GM18868 (cell line): ENCODE measurements at regions not wholly inside any gene's neighbourhood (a gene's known extent, or its start where the extent isn't known, plus 50 kb on each side); places are given as distances from the start of the nearest gene placed in this dataset.

ENCODE experiments used
- ATAC-seq: cut with Tn5 transposase; IDR thresholded peaks from one replicate; pipeline ENCODE4 v1.9.1; 2021; ENCODE audit warnings: mild to moderate bottlenecking, moderate library complexity; ENCODE audit not compliant: unreplicated experiment

DNA sequence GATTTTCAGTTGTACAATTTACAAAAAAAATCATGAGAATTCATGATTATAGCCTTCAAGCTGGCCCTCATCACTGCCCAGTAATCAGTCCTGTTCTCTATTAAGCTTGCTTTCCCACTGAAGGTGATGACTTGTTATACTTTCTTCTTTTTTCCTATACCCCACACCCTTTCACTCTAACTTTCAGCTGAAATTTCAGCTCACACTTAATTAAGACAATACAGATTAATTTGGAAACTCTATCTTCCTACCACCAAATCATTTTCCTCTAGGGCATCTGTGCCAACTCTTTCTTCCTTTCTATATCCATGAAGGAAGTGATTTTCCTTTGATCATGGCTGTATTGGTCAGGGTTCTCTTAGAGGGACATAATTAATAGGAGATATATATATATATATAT is 449.9 kb downstream of the CD109 start:
- ATAC-seq = no peak

DNA sequence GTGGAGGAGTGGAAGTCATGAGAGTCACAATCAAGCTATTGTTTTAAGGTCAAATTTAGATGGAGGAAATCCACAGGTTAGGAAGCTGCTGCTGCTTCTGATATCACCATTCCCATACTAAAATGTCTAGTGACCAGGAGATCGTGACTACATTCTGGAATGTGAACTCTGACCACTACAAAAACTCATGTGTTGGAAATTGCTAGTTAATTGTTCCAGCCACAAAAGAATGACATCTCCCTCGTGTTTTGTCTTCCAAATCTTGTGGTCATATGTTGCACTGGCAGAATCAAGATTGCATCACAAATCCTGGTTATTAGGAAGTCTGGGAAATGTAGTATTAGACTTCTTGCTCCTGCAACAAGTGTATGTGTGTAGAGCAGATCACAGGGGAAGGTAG is 441.9 kb downstream of the CD109 start:
- ATAC-seq = no peak

GRCh38 chr6:74134327-74134726 is 438.3 kb downstream of the CD109 start:
- ATAC-seq = no peak

DNA sequence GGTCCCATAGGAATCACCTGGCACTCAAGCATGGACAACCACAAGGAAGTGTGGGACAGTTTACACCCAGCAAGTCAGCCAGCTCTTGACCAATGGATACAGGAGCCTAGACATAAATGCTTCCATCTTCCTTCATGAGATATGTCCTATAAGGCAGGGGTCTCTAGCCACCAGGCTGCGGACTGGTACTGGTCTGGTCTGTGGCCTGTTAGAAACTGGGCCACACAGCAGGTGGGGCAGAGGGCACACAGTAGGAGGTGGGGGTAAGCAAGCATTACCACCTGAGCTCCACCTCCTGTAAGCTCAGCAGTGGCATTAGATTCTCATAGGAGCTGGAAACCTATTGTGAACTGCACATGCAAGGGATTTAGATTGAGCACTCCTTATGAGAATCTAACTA is 437.1 kb downstream of the CD109 start:
- no peak for ATAC-seq

- no peak for ATAC-seq
Measured at GRCh38 chr6:74130641-74131040, 434.6 kb downstream of the CD109 start.

GRCh38 chr6:74128536-74128935 is 432.5 kb downstream of the CD109 start:
- ATAC-seq = no peak

DNA sequence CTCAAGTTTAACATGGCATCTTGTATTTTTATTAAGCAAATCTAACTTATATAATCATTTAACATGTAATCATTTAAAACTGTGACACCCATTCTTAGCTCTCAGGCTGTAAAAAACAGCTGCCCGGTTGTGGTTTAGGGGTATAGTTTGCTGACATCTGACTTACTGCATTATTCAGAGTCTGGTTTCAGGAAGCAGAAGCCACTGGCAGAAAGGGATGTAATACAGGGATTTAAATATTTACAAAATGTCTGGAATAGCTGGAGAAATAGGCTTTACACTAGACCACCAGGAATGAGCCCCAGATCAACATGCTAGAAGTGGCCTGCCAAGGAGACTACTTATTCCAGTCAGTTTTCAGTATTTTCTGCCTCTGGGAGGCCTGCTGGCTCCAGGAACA is 421.1 kb downstream of the CD109 start:
- ATAC-seq = no peak

DNA sequence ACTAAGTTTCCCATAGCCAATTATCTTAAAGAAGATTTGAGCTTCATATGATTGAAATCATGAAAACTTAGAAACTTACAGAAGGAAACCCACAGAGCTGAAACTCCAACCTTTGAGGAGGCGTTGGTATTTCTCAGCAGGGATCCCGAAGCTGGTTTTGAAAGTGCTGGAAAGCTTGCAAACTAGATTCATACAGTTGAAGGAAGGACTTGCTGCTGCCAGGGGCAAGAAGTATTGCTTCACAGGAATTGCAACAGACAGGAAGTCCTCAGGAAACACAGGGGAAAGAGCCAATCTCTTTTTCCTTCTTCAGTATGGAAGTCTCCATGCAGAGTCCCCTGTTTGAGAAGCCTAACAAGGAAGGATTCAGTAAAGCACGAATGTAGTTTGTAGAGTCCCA is 419.7 kb downstream of the CD109 start:
- ATAC-seq = no peak

- ATAC-seq = no peak
Measured at GRCh38 chr6:74114428-74114827, 418.4 kb downstream of the CD109 start.

GRCh38 chr6:74113901-74114300 is 417.9 kb downstream of the CD109 start:
- no peak for ATAC-seq

- no peak for ATAC-seq
Measured at GRCh38 chr6:74103417-74103816, 407.4 kb downstream of the CD109 start.

DNA sequence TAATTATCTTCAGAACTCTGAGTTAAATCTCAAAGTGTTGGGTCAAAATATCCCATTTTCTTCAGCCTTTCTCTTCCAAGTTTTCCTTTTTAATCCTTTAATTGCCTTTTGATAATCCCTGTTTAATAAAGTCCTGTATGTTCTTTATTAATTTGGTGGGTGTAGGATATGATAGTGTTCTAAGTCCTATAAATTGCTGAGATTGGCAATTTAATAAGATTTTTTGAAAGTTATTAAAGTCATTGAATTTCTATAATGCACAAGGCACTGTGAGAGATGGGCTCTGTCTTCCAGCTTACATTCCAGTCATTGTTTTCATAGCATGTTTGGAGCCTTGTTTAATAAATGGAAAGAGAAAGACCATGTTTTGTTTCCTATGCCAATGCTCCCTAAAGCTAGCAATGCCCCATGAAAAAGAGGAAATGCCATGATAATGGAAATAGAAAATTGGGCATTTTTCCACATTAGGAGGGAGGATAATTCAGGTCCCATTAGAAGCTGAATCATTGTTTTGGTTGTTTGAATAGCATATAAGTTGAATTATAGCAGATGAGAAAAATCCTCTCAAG is 404.8 kb downstream of the CD109 start:
- ATAC-seq = no peak

DNA sequence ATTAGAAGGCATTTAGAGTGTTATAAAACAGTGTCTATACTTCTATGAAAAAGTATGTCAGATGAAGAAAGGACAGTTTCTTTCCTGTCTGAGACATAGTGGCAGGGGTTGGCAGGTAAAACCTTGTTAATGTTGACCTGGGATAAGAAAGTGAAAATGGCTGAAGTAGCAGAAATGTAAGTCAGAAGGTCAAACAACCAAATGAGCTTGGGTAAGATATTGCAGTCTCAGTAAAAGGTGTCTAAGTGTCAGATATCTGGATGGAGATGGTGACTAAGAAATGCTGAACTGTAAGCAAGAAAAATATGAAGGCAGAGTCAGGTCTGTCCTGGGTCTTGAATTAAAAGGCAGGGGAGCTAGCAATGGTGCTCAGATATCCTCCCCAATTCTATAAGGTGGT is 400.3 kb downstream of the CD109 start:
- ATAC-seq = no peak

- no peak for ATAC-seq
Measured at GRCh38 chr6:74093361-74093760, 397.4 kb downstream of the CD109 start.

DNA sequence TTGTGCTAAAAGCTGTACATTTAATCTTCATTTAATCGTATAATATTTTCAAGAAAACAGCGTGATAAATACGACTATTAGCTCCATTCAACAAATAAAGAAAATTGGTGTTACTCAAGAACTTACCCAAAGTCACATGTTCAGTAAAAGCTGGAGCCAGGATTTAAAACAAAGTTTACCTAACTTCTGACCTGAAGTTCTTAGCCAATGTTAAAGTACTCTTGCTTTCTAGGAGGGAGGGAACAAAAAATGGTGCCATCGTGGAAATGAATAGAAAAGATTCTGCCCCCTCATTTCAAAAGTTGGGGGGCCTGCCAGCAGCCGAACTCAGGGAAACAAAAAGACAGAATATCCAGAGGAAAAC is 395.8 kb downstream of the CD109 start:
- ATAC-seq = no peak

GRCh38 chr6:74091136-74091793 is 395.3 kb downstream of the CD109 start:
- ATAC-seq = peak; percentile 71

DNA sequence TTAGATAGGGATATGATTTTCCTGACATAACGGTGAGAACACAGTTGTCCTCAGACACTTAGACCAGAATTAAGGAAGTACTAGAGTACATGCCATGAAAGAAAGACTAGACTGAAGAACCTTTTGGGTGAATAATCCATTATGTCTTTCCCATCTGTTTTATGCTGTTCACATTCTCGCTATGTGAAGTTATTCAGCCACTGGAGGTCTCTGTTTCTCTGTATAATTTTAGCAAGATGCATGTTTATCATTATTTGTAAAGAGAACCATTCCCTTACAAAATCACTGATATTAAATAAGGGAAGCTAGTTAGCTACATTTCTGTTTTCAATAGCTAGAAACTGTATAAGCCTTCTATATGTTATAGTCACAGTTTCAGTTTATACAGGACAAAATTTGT is 391.9 kb downstream of the CD109 start:
- no peak for ATAC-seq

GRCh38 chr6:74075896-74076295 is 379.9 kb downstream of the CD109 start:
- no peak for ATAC-seq

- ATAC-seq = no peak
Measured at GRCh38 chr6:74075323-74075722, 379.3 kb downstream of the CD109 start.

GRCh38 chr6:74074645-74075044 is 378.6 kb downstream of the CD109 start:
- ATAC-seq = no peak

- no peak for ATAC-seq
Measured at GRCh38 chr6:74073999-74074398, 378.0 kb downstream of the CD109 start.

DNA sequence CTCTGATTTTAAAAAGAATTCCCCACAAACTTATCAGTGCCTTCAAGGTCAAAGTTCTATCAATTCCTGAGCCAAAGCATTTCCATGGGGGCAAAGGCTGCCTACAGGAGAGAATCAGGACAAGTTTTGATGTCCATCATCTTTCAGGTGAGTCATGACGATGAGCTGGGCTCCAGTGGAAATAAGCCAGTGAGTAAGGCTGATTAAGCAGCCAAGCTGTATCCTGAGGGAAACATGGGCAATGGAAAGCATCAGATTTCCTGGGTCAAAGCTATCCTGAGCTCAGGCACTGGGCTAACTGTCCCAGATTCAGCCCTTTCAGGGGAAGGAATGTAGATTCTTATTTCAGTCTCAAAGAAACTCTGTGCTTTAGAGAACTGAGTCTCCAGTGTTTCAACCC is 377.4 kb downstream of the CD109 start:
- ATAC-seq = no peak

- ATAC-seq = no peak
Measured at GRCh38 chr6:74071214-74071613, 375.2 kb downstream of the CD109 start.
